SU-DHL-6 (cell line): ENCODE measurements at regions not wholly inside any gene's neighbourhood (a gene's known extent, or its start where the extent isn't known, plus 50 kb on each side); places are given as distances from the start of the nearest gene placed in this dataset.

Experiments
- H2AFZ ChIP-seq: fragments of 200-600 bp; sonication (generic); 2 replicates; pipeline ENCODE4 v1.6.1; 2014; ENCODE audit warnings: low read depth, mild to moderate bottlenecking, moderate library complexity, mixed read lengths, antibody characterized with exemption, low read length; ENCODE audit not compliant: severe bottlenecking
- H3F3A ChIP-seq: fragments of 200-600 bp; shearing (Covaris generic); 2 replicates; pipeline ENCODE4 v1.6.0; 2016; ENCODE audit warnings: antibody characterized with exemption, mild to moderate bottlenecking; ENCODE audit not compliant: insufficient read depth
- H3K27ac ChIP-seq: fragments of 200-600 bp; sonication (generic); 2 replicates; pipeline ENCODE4 v1.5.1; 2016; ENCODE audit warnings: low read depth, mild to moderate bottlenecking, low read length, moderate library complexity, mixed read lengths
- H3K27me3 ChIP-seq: fragments of 200-600 bp; sonication (generic), shearing (Covaris generic); 2 replicates; pipeline ENCODE4 v1.6.0; 2014; ENCODE audit warnings: mild to moderate bottlenecking, low read length
- H3K36me3 ChIP-seq: fragments of 200-600 bp; sonication (generic); 2 replicates; pipeline ENCODE4 v1.6.1; 2014; ENCODE audit warnings: mild to moderate bottlenecking, low read length, mixed read lengths
- H3K4me2 ChIP-seq: fragments of 300-600, 200-600 bp; shearing (Covaris generic), sonication (generic); 2 replicates; pipeline ENCODE4 v1.6.0; 2014; ENCODE audit warnings: low read length, low read depth, mild to moderate bottlenecking; ENCODE audit not compliant: poor library complexity, severe bottlenecking
- H3K4me3 ChIP-seq: fragments of 200-600 bp; sonication (generic); 2 replicates; pipeline ENCODE4 v1.5.1; 2014; ENCODE audit warnings: antibody characterized with exemption, low read length, mild to moderate bottlenecking, mixed read lengths; ENCODE audit not compliant: insufficient read depth, poor library complexity, severe bottlenecking
- H3K79me2 ChIP-seq: fragments of 200-600 bp; sonication (generic); 2 replicates; pipeline ENCODE4 v1.6.1; 2014; ENCODE audit warnings: mild to moderate bottlenecking, low read length, moderate library complexity; ENCODE audit not compliant: insufficient read depth
- H3K9ac ChIP-seq: fragments of 200-600 bp; sonication (generic); 2 replicates; pipeline ENCODE4 v1.7.0; 2014; ENCODE audit warnings: mild to moderate bottlenecking, low read length
- H3K9me2 ChIP-seq: fragments of 200-600 bp; sonication (generic); replicated peaks from 2 replicates; pipeline ENCODE4 v1.6.1; 2014; ENCODE audit warnings: low read length; ENCODE audit not compliant: insufficient read depth
- H3K9me3 ChIP-seq: fragments of 200-600 bp; sonication (generic); 2 replicates; pipeline ENCODE4 v1.6.1; 2014; ENCODE audit warnings: low read length, mixed read lengths; ENCODE audit not compliant: insufficient read depth
- H4K20me1 ChIP-seq: fragments of 200-600 bp; sonication (generic); 2 replicates; pipeline ENCODE4 v1.6.1; 2014; ENCODE audit warnings: low read depth, mild to moderate bottlenecking, antibody characterized with exemption, low read length, moderate library complexity, mixed read lengths
- CTCF ChIP-seq: fragments of 200-600 bp; sonication (generic); IDR thresholded peaks from one replicate; pipeline ENCODE4 v1.5.1; 2017; ENCODE audit warnings: antibody characterized with exemption, mild to moderate bottlenecking, low read length, moderate library complexity; ENCODE audit not compliant: insufficient read depth, poor library complexity, severe bottlenecking
- EZH2phosphoT487 ChIP-seq: fragments of 200-600 bp; sonication (generic), shearing (Covaris generic); conservative IDR thresholded peaks from 2 replicates; pipeline ENCODE4 v1.6.1; 2018; ENCODE audit warnings: mild to moderate bottlenecking, antibody characterized with exemption, low read length, moderate library complexity, mixed read lengths

GRCh38 chr13:85013006-85013405, 786.2 kb downstream of the SLITRK6 start:
- H3K27ac ChIP-seq = no peak overlapping the region
- no peaks in the 10 kb centered on the region for H3K9me2 ChIP-seq
- no peak overlapping the region for H3K4me3 ChIP-seq
- H3K9ac ChIP-seq = no peak overlapping the region
- no peak overlapping the region for H3K4me2 ChIP-seq
- no peaks in the 10 kb centered on the region for H4K20me1 ChIP-seq
- no peaks in the 10 kb centered on the region for H3K27me3 ChIP-seq
- H3K9me3 ChIP-seq = 0 out of 2 replicates have a peak, but pooled peaks cover 2% of the 10 kb centered on the region
- no peaks in the 10 kb centered on the region for H3K79me2 ChIP-seq
- no peak overlapping the region for H2AFZ ChIP-seq
- TF ChIP-seq EZH2phosphoT487 (no peak), CTCF (no peak)
- H3K36me3 ChIP-seq = no peaks in the 10 kb centered on the region
- no peaks in the 10 kb centered on the region for H3F3A ChIP-seq

GRCh38 chr13:85009447-85009846, 789.8 kb downstream of the SLITRK6 start:
- H4K20me1 ChIP-seq = no peaks in the 10 kb centered on the region
- H3K9ac ChIP-seq = no peak overlapping the region
- no peaks in the 10 kb centered on the region for H3K79me2 ChIP-seq
- H3K27me3 ChIP-seq = no peaks in the 10 kb centered on the region
- H3K27ac ChIP-seq = no peak overlapping the region
- H2AFZ ChIP-seq = no peak overlapping the region
- H3K4me2 ChIP-seq = no peak overlapping the region
- H3K9me2 ChIP-seq = no peaks in the 10 kb centered on the region
- H3K36me3 ChIP-seq = no peaks in the 10 kb centered on the region
- TF ChIP-seq EZH2phosphoT487 = no peak
- no peak for TF ChIP-seq CTCF
- no peaks in the 10 kb centered on the region for H3K9me3 ChIP-seq
- no peaks in the 10 kb centered on the region for H3F3A ChIP-seq
- H3K4me3 ChIP-seq = no peak overlapping the region

- no peaks in the 10 kb centered on the region for H3K9me3 ChIP-seq
- H3K9ac ChIP-seq = no peak overlapping the region
- H4K20me1 ChIP-seq = no peaks in the 10 kb centered on the region
- H3K27me3 ChIP-seq = no peaks in the 10 kb centered on the region
- H3K4me3 ChIP-seq = no peak overlapping the region
- no peak overlapping the region for H3K27ac ChIP-seq
- no peaks in the 10 kb centered on the region for H3K36me3 ChIP-seq
- no peaks in the 10 kb centered on the region for H3F3A ChIP-seq
- H3K79me2 ChIP-seq = no peaks in the 10 kb centered on the region
- TF ChIP-seq EZH2phosphoT487 (no peak), CTCF (no peak)
- no peak overlapping the region for H3K4me2 ChIP-seq
- H2AFZ ChIP-seq = no peak overlapping the region
- no peaks in the 10 kb centered on the region for H3K9me2 ChIP-seq
These were observed 800.0 kb downstream of the SLITRK6 start for GRCh38 chr13:84999252-84999651.

GRCh38 chr13:84998681-84999080, 800.5 kb downstream of the SLITRK6 start:
- H3K4me2 ChIP-seq = no peak overlapping the region
- H3K9me2 ChIP-seq = no peaks in the 10 kb centered on the region
- H3K27me3 ChIP-seq = no peaks in the 10 kb centered on the region
- H2AFZ ChIP-seq = no peak overlapping the region
- no peak overlapping the region for H3K9ac ChIP-seq
- H3K4me3 ChIP-seq = no peak overlapping the region
- no peaks in the 10 kb centered on the region for H3K79me2 ChIP-seq
- TF ChIP-seq EZH2phosphoT487 (no peak), CTCF (no peak)
- no peaks in the 10 kb centered on the region for H3K36me3 ChIP-seq
- H3K27ac ChIP-seq = no peak overlapping the region
- H4K20me1 ChIP-seq = no peaks in the 10 kb centered on the region
- no peaks in the 10 kb centered on the region for H3K9me3 ChIP-seq
- no peaks in the 10 kb centered on the region for H3F3A ChIP-seq
